ENCODE measurements at regions not wholly inside any gene's neighbourhood (a gene's known extent, or its start where the extent isn't known, plus 50 kb on each side); places are given as distances from the start of the nearest gene placed in this dataset.

GRCh38 chr5:12385095-12385494 is 480.8 kb upstream of the CTNND2 start:
- no peak overlapping the region for H3K27ac Mint-ChIP-seq (ENCODE audit: unreplicated experiment)
- TF ChIP-seq, protein P1, sequence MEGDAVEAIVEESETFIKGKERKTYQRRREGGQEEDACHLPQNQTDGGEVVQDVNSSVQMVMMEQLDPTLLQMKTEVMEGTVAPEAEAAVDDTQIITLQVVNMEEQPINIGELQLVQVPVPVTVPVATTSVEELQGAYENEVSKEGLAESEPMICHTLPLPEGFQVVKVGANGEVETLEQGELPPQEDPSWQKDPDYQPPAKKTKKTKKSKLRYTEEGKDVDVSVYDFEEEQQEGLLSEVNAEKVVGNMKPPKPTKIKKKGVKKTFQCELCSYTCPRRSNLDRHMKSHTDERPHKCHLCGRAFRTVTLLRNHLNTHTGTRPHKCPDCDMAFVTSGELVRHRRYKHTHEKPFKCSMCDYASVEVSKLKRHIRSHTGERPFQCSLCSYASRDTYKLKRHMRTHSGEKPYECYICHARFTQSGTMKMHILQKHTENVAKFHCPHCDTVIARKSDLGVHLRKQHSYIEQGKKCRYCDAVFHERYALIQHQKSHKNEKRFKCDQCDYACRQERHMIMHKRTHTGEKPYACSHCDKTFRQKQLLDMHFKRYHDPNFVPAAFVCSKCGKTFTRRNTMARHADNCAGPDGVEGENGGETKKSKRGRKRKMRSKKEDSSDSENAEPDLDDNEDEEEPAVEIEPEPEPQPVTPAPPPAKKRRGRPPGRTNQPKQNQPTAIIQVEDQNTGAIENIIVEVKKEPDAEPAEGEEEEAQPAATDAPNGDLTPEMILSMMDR (IDR thresholded peaks at IDR 0.05), result no peak
- H3K27me3 Mint-ChIP-seq (ENCODE audit: unreplicated experiment), result no peaks in the 10 kb centered on the region
- no peak for DNase-seq (ENCODE audit: extremely low spot score, unreplicated experiment)
- no peaks in the 10 kb centered on the region for H3K4me1 Mint-ChIP-seq (ENCODE audit: unreplicated experiment)
- no peak overlapping the region for H3K4me3 Mint-ChIP-seq (ENCODE audit: unreplicated experiment)
- H3K9me3 Mint-ChIP-seq (ENCODE audit: unreplicated experiment), result peaks cover 31% of the 10 kb centered on the region
- H3K36me3 Mint-ChIP-seq (ENCODE audit: unreplicated experiment), result no peaks in the 10 kb centered on the region

GRCh38 chr5:12384005-12384404 is 479.8 kb upstream of the CTNND2 start:
- DNase-seq (ENCODE audit: extremely low spot score, unreplicated experiment), result no peak
- no peak overlapping the region for H3K27ac Mint-ChIP-seq (ENCODE audit: unreplicated experiment)
- no peaks in the 10 kb centered on the region for H3K27me3 Mint-ChIP-seq (ENCODE audit: unreplicated experiment)
- H3K36me3 Mint-ChIP-seq (ENCODE audit: unreplicated experiment), result no peaks in the 10 kb centered on the region
- peaks cover 36% of the 10 kb centered on the region for H3K9me3 Mint-ChIP-seq (ENCODE audit: unreplicated experiment)
- no peaks in the 10 kb centered on the region for H3K4me1 Mint-ChIP-seq (ENCODE audit: unreplicated experiment)
- TF ChIP-seq, protein P1 (IDR thresholded peaks at IDR 0.05), result no peak
- no peak overlapping the region for H3K4me3 Mint-ChIP-seq (ENCODE audit: unreplicated experiment)

DNA sequence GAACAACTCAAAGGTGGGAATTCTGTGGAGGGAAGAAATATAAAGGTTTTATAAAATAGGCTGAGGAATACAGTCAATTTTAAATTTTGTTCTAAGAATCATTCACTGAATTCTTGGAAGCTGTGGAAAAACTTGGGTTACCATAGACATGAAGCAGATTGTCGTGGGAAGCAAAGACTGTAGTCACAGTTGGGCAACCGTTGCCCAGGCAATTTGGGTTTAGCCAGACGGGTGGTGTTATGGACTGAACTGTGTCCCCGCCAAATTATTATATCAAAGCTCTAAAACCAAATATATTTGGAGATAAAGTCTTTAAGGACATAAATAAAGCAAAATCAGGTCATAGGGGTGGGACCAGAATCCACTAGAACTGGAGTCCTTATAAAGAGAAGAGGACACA is 463.7 kb upstream of the CTNND2 start:
- H3K4me3 Mint-ChIP-seq (ENCODE audit: unreplicated experiment), result no peak overlapping the region
- H3K27me3 Mint-ChIP-seq (ENCODE audit: unreplicated experiment), result no peaks in the 10 kb centered on the region
- TF ChIP-seq, protein P1 (IDR thresholded peaks at IDR 0.05), result no peak
- DNase-seq (ENCODE audit: extremely low spot score, unreplicated experiment), result no peak
- H3K9me3 Mint-ChIP-seq (ENCODE audit: unreplicated experiment), result no peaks in the 10 kb centered on the region
- no peaks in the 10 kb centered on the region for H3K36me3 Mint-ChIP-seq (ENCODE audit: unreplicated experiment)
- peaks cover 4% of the 10 kb centered on the region for H3K4me1 Mint-ChIP-seq (ENCODE audit: unreplicated experiment)
- no peak overlapping the region for H3K27ac Mint-ChIP-seq (ENCODE audit: unreplicated experiment)

GRCh38 chr5:12360218-12360617 is 456.0 kb upstream of the CTNND2 start:
- no peak overlapping the region for H3K27ac Mint-ChIP-seq (ENCODE audit: unreplicated experiment)
- no peaks in the 10 kb centered on the region for H3K36me3 Mint-ChIP-seq (ENCODE audit: unreplicated experiment)
- H3K9me3 Mint-ChIP-seq (ENCODE audit: unreplicated experiment), result peaks cover 7% of the 10 kb centered on the region
- H3K27me3 Mint-ChIP-seq (ENCODE audit: unreplicated experiment), result no peaks in the 10 kb centered on the region
- TF ChIP-seq, protein P1 (IDR thresholded peaks at IDR 0.05), result no peak
- H3K4me1 Mint-ChIP-seq (ENCODE audit: unreplicated experiment), result peaks cover 20% of the 10 kb centered on the region
- no peak for DNase-seq (ENCODE audit: extremely low spot score, unreplicated experiment)
- no peak overlapping the region for H3K4me3 Mint-ChIP-seq (ENCODE audit: unreplicated experiment)

DNA sequence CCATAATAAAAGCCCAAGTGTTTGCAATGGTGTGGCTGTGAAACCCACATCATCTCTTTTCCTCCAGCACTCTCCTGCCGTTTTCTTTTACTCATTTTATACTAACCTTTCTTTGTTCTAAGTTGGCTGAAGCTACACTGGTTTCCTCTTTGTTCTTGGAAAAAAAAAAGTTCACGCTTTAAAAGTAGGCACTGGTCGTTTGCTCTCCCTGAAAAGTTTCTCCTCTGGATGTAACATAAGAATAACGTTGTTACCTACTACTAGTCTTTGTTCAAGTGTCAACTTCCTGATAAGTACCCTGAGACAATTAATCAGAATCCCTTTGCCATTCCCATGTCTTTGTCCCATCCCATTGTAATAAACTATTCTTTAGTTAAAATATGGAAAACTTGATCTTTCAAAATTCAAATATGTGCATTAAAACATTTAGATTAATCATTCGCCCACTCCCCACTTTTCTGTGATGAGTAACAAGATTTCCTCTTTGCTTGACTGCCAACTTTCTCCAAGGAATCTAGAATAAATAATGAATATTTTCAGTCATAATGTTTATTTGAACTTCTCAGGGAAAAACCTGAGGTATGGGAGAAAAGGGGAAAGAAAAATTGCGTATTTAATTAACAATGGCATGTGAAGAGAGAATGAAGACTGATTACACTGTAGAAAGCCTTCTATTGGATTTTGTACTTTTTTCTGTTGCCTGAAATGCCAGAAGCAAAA is 454.3 kb upstream of the CTNND2 start:
- Mint-ChIP-seq H3K36me3 (ENCODE audit: unreplicated experiment) (no peaks in the 10 kb centered on the region), H3K27ac (ENCODE audit: unreplicated experiment) (peak overlapping the region; percentile 2), H3K4me3 (ENCODE audit: unreplicated experiment) (no peak overlapping the region), H3K27me3 (ENCODE audit: unreplicated experiment) (no peaks in the 10 kb centered on the region), H3K4me1 (ENCODE audit: unreplicated experiment) (peaks cover 20% of the 10 kb centered on the region), H3K9me3 (ENCODE audit: unreplicated experiment) (peaks cover 7% of the 10 kb centered on the region)
- TF ChIP-seq, protein P1 (IDR thresholded peaks at IDR 0.05), result no peak
- DNase-seq (ENCODE audit: extremely low spot score, unreplicated experiment), result no peak
